COLO829 (cell line): ENCODE measurements at regions not wholly inside any gene's neighbourhood (a gene's known extent, or its start where the extent isn't known, plus 50 kb on each side); places are given as distances from the start of the nearest gene placed in this dataset.

Experiments used
- DNase-seq: peaks from one replicate; pipeline ENCODE4 v3.0.0; 2012; ENCODE audit warnings: low spot score

- no peak for DNase-seq
Observed at GRCh38 chr6:168132531-168133167, 53.6 kb upstream of the FRMD1 start.

GRCh38 chr6:168131464-168132415 is 52.7 kb upstream of the FRMD1 start:
- DNase-seq, result no peak

- DNase-seq, result no peak
Observed at GRCh38 chr6:168130697-168131371, 51.8 kb upstream of the FRMD1 start.

- DNase-seq, result no peak
Observed at GRCh38 chr6:168130168-168130696, 51.2 kb upstream of the FRMD1 start.

GRCh38 chr6:168129292-168130167 is 50.5 kb upstream of the FRMD1 start:
- DNase-seq, result no peak

GRCh38 chr6:168128631-168129291 is 49.7 kb upstream of the FRMD1 start:
- DNase-seq, result no peak
